Adipocyte (in vitro differentiated cells): ENCODE measurements at regions not wholly inside any gene's neighbourhood (a gene's known extent, or its start where the extent isn't known, plus 50 kb on each side); places are given as distances from the start of the nearest gene placed in this dataset.

Experiments used
- DNase-seq: peaks from one replicate; pipeline ENCODE4 v3.0.0-alpha.2; 2015; ENCODE audit warnings: low read depth
- H3K27me3 ChIP-seq: replicated peaks from 2 replicates; pipeline ENCODE4 v1.7.0; 2013; ENCODE audit warnings: mild to moderate bottlenecking, low read length, moderate library complexity; ENCODE audit not compliant: control insufficient read depth, insufficient read depth
- H3K36me3 ChIP-seq: 2 replicates; pipeline ENCODE4 v1.7.0; 2013; ENCODE audit warnings: low read length, mild to moderate bottlenecking, moderate library complexity; ENCODE audit not compliant: control insufficient read depth, insufficient read depth, severe bottlenecking
- H3K4me1 ChIP-seq: 2 replicates; pipeline ENCODE4 v1.7.0; 2013; ENCODE audit warnings: mild to moderate bottlenecking, low read length, moderate library complexity; ENCODE audit not compliant: control insufficient read depth, insufficient read depth
- H3K4me3 ChIP-seq: 2 replicates; pipeline ENCODE4 v1.7.0; 2013; ENCODE audit warnings: mild to moderate bottlenecking, low read length, moderate library complexity
- H3K9ac ChIP-seq: 2 replicates; pipeline ENCODE4 v1.7.0; 2013; ENCODE audit warnings: mild to moderate bottlenecking, low read length, moderate library complexity
- H3K9me3 ChIP-seq: 2 replicates; pipeline ENCODE4 v1.7.0; 2013; ENCODE audit warnings: mild to moderate bottlenecking, low read length, moderate library complexity; ENCODE audit not compliant: control insufficient read depth

- peaks cover 24% of the 10 kb centered on the region for H3K27me3 ChIP-seq
- peaks cover 8% of the 10 kb centered on the region for H3K9me3 ChIP-seq
- no peak for DNase-seq
- no peak overlapping the region for H3K9ac ChIP-seq
- H3K4me3 ChIP-seq: no peak overlapping the region
- H3K36me3 ChIP-seq: no peaks in the 10 kb centered on the region
- no peaks in the 10 kb centered on the region for H3K4me1 ChIP-seq
Measured at GRCh38 chr10:53598914-53599313, 826.3 kb upstream of the MBL2 start.

- H3K4me1 ChIP-seq: no peaks in the 10 kb centered on the region
- H3K36me3 ChIP-seq: no peaks in the 10 kb centered on the region
- DNase-seq: no peak
- no peak overlapping the region for H3K4me3 ChIP-seq
- H3K9me3 ChIP-seq: peaks cover 8% of the 10 kb centered on the region
- H3K27me3 ChIP-seq: peaks cover 24% of the 10 kb centered on the region
- no peak overlapping the region for H3K9ac ChIP-seq
Measured at GRCh38 chr10:53597835-53598251, 825.3 kb upstream of the MBL2 start.

- Histone ChIP-seq H3K4me3 (no peak overlapping the region), H3K27me3 (no peaks in the 10 kb centered on the region), H3K4me1 (no peaks in the 10 kb centered on the region), H3K9ac (no peak overlapping the region), H3K9me3 (no peaks in the 10 kb centered on the region), H3K36me3 (no peaks in the 10 kb centered on the region)
- DNase-seq: no peak
Measured at GRCh38 chr10:53580465-53580864, 807.9 kb upstream of the MBL2 start.

- Histone ChIP-seq H3K27me3 (no peaks in the 10 kb centered on the region), H3K4me1 (no peaks in the 10 kb centered on the region), H3K9ac (no peak overlapping the region), H3K4me3 (no peak overlapping the region), H3K36me3 (no peaks in the 10 kb centered on the region), H3K9me3 (no peaks in the 10 kb centered on the region)
- no peak for DNase-seq
Measured at GRCh38 chr10:53579773-53580172, 807.2 kb upstream of the MBL2 start.

GRCh38 chr10:53574024-53574423 lies 801.4 kb upstream of the MBL2 start:
- Histone ChIP-seq H3K4me1 (no peaks in the 10 kb centered on the region), H3K9ac (no peak overlapping the region)

GRCh38 chr10:53573498-53573897 lies 800.9 kb upstream of the MBL2 start:
- H3K4me1 ChIP-seq: no peaks in the 10 kb centered on the region
- DNase-seq: no peak

More at GRCh38 chr10:53574024-53574423, 801.4 kb upstream of the MBL2 start:
- H3K4me3 ChIP-seq: no peak overlapping the region
- H3K27me3 ChIP-seq: no peaks in the 10 kb centered on the region
- H3K9me3 ChIP-seq: no peaks in the 10 kb centered on the region
- no peaks in the 10 kb centered on the region for H3K36me3 ChIP-seq
- no peak for DNase-seq

GRCh38 chr10:53572799-53573198 lies 800.2 kb upstream of the MBL2 start:
- H3K9ac ChIP-seq: no peak overlapping the region
- no peak overlapping the region for H3K4me3 ChIP-seq
- H3K4me1 ChIP-seq: no peaks in the 10 kb centered on the region
- H3K36me3 ChIP-seq: no peaks in the 10 kb centered on the region
- H3K27me3 ChIP-seq: no peaks in the 10 kb centered on the region
- no peak for DNase-seq
- H3K9me3 ChIP-seq: no peaks in the 10 kb centered on the region

More at GRCh38 chr10:53573498-53573897, 800.9 kb upstream of the MBL2 start:
- Histone ChIP-seq H3K27me3 (no peaks in the 10 kb centered on the region), H3K9ac (no peak overlapping the region), H3K4me3 (no peak overlapping the region), H3K36me3 (no peaks in the 10 kb centered on the region), H3K9me3 (no peaks in the 10 kb centered on the region)

- no peak for DNase-seq
- H3K4me1 ChIP-seq: no peaks in the 10 kb centered on the region
Measured at GRCh38 chr10:53570221-53570620, 797.6 kb upstream of the MBL2 start.

GRCh38 chr10:53569455-53569854 lies 796.9 kb upstream of the MBL2 start:
- Histone ChIP-seq H3K9ac (no peak overlapping the region), H3K36me3 (no peaks in the 10 kb centered on the region), H3K4me3 (no peak overlapping the region), H3K9me3 (no peaks in the 10 kb centered on the region), H3K27me3 (no peaks in the 10 kb centered on the region), H3K4me1 (no peaks in the 10 kb centered on the region)
- no peak for DNase-seq

More at GRCh38 chr10:53570221-53570620, 797.6 kb upstream of the MBL2 start:
- H3K9ac ChIP-seq: no peak overlapping the region
- H3K27me3 ChIP-seq: no peaks in the 10 kb centered on the region
- H3K36me3 ChIP-seq: no peaks in the 10 kb centered on the region
- H3K9me3 ChIP-seq: no peaks in the 10 kb centered on the region
- no peak overlapping the region for H3K4me3 ChIP-seq

GRCh38 chr10:53548664-53549063 lies 776.1 kb upstream of the MBL2 start:
- no peak overlapping the region for H3K9ac ChIP-seq
- H3K4me1 ChIP-seq: no peaks in the 10 kb centered on the region
- H3K9me3 ChIP-seq: no peaks in the 10 kb centered on the region
- no peaks in the 10 kb centered on the region for H3K36me3 ChIP-seq
- no peak for DNase-seq
- no peak overlapping the region for H3K4me3 ChIP-seq
- H3K27me3 ChIP-seq: no peaks in the 10 kb centered on the region

GRCh38 chr10:53547364-53547763 lies 774.8 kb upstream of the MBL2 start:
- Histone ChIP-seq H3K9me3 (no peaks in the 10 kb centered on the region), H3K4me3 (no peak overlapping the region), H3K27me3 (no peaks in the 10 kb centered on the region), H3K9ac (no peak overlapping the region), H3K4me1 (no peaks in the 10 kb centered on the region), H3K36me3 (no peaks in the 10 kb centered on the region)
- no peak for DNase-seq

GRCh38 chr10:53543410-53543809 lies 770.8 kb upstream of the MBL2 start:
- Histone ChIP-seq H3K4me1 (no peaks in the 10 kb centered on the region), H3K9me3 (no peaks in the 10 kb centered on the region), H3K4me3 (no peak overlapping the region), H3K36me3 (no peaks in the 10 kb centered on the region), H3K9ac (no peak overlapping the region), H3K27me3 (no peaks in the 10 kb centered on the region)
- no peak for DNase-seq
